GM21367 (cell line): ENCODE measurements at regions not wholly inside any gene's neighbourhood (a gene's known extent, or its start where the extent isn't known, plus 50 kb on each side); places are given as distances from the start of the nearest gene placed in this dataset.
"Not testable (repeated sequence)": the region's sequence is repeated elsewhere in the genome, so short reads cannot be mapped to it uniquely, and the experiment has no call there.

Experiments
- ATAC-seq: cut with Tn5 transposase; IDR thresholded peaks from one replicate; pipeline ENCODE4 v1.9.1; 2021; ENCODE audit not compliant: unreplicated experiment

- ATAC-seq = not testable (repeated sequence)
Measured at GRCh38 chr15:30688684-30689083, 62.8 kb downstream of the ARHGAP11B start.

DNA sequence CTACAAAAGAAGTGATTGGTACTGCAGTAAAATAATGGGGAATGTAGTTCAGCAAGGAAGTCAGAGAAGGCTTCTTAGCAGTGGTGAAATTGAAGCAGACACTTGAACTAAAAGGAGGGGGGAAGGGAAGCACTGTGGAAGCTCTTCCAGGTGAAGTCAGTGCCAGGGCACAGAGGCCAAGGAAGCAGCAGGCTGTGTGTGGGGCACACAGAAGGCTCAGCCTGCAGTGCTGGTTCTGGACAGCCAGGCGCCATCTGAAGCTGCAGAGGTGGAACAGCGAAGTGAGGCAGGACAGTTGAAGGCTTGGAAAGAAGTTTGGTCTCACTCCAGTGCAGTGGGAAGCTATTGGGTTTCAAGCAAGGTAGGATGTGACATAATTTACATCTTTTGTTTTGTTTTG lies 64.2 kb downstream of the ARHGAP11B start:
- ATAC-seq = not testable (repeated sequence)

DNA sequence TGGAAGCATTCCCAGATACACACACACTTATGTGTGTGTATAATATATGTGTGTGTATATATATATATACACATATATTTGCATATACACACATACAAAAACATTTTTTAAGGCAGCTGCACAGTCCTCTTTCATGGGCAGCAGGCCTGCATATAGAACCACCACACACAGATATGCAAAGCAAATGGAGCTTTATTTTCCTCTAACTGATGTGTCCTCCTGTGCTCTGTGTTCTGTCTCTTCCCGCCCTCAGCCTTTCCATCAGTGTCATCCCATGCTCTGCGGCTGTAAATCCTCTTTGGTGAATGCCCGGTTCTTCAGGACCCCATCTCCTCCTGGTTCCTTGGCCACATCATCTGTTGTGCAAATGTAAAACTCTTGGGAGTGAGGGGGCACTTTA lies 69.9 kb downstream of the ARHGAP11B start:
- ATAC-seq = not testable (repeated sequence)

GRCh38 chr15:30696439-30697314 lies 70.7 kb downstream of the ARHGAP11B start:
- ATAC-seq = peak; percentile 66

GRCh38 chr15:30697315-30697685 lies 71.4 kb downstream of the ARHGAP11B start:
- ATAC-seq = peak; percentile 58

- ATAC-seq = not testable (repeated sequence)
Measured at GRCh38 chr15:30700006-30700597, 74.2 kb downstream of the ARHGAP11B start.

DNA sequence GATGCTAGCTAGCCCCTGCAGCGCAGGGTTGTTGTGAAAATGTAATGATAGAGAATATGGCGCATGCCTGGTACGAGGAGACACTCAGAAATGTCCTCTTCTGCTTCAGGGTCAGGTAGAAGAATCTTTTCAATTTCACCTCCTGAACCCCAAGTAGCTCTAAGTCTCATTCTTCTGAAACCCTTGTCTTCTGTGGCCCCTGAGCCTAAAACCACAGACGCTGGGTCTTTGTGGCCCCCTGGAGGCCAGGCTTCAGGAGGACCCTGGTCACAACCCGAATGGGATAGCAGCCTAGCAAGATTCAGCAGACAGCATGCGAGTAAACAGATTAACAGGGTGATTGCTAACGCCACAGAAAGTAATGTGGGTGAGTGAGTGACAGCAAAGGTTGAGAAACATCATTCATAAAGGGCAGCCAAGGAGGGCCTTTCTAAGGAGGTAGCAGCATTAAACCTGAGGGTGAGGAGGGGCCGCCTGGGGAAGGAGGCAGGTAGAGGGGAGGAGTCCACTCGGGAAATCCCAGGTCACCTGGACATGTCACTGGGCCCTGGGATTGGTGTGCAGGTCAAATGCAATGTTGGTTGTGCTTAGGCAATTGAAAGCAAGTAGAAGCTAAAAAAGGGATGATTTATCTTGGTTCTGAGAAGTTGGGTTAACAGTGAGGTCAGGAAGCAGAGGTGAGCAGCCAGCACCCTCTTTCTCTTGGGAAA lies 82.2 kb downstream of the ARHGAP11B start:
- ATAC-seq = not testable (repeated sequence)

DNA sequence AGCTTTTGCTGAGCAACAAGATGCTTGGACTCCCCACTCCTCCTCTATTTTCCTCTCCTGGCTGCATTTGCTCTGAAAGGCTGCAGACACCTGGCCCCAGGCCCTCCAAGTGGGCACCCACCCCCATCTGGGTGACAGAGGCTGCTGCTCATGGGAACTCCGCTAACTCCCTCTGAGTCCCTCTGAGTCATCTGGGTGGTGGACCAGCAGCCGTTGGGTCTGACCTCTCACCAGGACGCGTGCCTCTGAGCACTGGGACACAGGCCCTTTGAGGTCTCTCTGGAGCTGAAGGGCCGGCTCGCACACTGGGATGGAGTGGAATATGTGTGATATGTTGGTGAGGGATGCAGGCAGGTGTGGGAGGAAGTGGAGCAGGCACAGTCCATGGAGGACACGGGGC lies 82.9 kb downstream of the ARHGAP11B start:
- ATAC-seq = not testable (repeated sequence)

- ATAC-seq = not testable (repeated sequence)
Measured at GRCh38 chr15:30718038-30718643, 92.2 kb downstream of the ARHGAP11B start.

DNA sequence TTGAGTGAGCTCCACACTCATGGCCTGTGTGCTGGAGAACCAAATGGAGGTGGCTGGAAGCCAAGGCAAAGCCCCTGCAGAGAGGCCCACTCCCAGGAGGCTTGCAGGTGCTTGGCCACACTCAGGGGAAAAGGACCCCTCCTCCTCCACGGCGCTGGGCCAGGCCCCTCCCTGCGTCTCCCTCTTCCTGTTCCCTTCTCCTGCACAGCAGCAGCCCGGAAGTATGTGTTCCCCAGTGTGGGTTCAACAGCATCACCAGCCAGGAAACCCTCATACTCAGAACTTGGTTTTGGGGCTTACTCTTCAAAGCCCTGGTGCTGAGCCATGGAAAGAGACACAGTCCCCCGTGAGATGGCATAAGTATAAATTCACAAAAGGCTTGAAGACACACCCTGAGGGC lies 93.4 kb downstream of the ARHGAP11B start:
- not testable (repeated sequence) for ATAC-seq

GRCh38 chr15:30720825-30721224 lies 94.9 kb downstream of the ARHGAP11B start:
- ATAC-seq = not testable (repeated sequence)

DNA sequence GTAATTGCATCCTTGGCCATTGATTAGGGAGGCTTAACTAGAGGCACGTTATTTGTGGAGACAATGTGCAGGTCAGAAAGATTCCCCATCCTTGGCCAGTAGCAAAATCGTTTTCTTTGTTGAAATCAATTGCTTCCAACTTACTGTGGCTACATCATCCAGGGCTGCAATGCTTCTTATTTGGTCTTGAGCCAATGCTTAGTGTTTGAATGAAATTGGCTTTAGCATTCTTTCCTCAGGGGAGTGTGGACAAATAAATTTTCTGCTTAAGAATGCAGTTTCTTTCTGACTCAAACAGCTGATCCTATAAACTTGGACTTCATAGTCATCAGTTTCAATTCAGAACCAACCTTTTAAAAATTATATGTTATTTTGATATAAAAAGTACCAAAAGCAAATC lies 95.6 kb downstream of the ARHGAP11B start:
- ATAC-seq = not testable (repeated sequence)

DNA sequence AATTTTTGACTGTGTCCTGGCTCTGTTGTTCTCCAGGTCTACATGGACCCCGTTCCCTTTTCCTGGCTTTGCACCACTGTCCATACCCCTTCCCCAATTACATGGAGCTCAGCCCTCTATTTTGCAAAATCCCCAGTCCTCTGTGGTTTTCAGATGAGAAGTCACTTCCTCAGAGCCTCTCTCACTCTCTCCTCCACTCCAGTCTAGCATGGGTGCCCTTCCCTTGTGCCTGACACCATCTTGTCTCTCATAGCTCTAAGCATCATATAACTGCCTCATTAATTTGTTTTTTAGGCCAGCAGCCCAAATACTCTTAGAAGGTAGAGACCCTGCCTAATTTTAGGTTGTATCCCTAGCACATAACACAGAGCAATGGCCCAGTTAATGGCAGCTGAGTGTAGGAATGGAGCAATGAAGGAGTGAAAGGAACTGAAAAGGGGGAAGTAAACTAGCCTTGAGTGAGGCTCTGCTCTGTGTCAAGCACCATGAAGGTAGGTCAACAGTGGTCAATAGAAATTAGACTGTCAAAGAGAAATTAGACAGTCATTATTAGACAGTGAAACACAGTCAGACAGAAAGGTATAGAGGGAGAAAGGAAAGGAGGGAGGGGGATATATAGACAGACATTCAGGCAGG lies 97.7 kb downstream of the ARHGAP11B start:
- not testable (repeated sequence) for ATAC-seq

DNA sequence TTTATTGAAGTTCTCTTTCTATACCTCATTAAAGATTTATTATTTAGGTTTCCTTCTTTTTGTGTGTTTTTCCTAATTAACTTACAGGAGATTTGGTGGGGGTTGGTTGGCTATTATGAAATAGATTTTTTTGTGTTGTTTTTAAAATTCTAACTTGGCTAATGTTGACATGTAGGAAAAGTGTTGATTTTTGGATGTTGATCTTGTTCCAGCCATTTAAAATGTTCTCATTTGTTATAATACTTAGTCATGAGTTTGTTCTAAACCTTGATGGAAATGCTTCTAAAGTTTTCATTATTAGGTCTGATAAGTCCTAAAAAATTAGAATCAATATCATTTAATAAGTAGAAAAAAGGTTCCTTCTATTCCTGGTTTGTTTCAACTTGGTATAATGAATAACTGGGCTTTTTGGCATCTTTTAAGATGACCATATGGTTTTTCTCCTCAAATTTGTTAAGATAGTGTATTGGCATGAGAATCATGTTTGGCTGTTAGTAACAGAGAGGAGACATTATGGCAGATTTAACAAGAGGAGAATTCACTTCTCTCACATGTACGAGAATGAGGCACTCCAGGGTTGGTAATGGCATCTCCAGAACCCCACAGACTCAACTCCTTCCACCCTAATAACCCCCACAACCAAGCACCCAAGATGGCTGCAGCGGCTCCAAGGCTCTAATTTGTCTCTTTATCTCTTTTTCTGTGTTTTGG lies 104.1 kb downstream of the ARHGAP11B start:
- not testable (repeated sequence) for ATAC-seq

DNA sequence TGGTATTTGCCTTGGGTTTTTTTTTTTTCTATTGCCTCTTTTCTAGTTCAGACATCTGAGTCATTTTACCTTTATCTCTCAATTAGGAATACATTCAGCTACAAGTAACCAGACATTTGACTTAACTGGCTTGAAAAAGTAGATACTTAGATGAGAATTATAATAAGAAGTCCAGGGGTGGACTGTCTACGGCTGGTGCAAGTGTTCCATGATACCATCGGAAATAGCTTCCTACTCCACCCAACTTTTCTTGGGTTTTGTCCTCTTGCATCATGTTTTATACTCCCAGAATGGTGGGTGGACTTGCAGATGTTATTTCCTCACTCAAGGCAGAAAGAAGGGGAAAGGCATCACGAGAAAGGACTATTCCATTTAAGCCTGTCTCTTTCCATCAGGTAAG lies 104.7 kb downstream of the ARHGAP11B start:
- not testable (repeated sequence) for ATAC-seq

DNA sequence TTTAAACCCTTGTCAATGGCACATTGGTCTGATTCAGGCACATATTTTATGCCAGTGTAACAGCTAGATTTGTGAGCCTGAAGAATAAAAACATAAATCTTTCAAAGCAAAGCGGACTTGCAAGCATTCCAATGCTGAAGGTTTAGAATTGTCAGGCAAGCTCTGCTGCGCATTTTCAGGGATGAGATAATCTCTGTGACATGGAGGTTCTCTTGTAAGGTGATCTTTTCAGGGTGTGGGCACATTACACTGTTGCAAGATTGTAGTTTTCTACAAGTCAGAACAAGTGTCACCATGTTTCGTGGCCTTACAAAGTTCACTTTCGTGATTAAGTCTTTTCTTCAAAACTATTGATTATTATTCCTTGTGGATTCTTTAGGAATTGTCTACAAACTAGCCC lies 106.2 kb downstream of the ARHGAP11B start:
- not testable (repeated sequence) for ATAC-seq

- ATAC-seq = not testable (repeated sequence)
Measured at GRCh38 chr15:30735884-30736564, 110.1 kb downstream of the ARHGAP11B start.

GRCh38 chr15:30742796-30743195 lies 116.9 kb downstream of the ARHGAP11B start:
- ATAC-seq = not testable (repeated sequence)

- not testable (repeated sequence) for ATAC-seq
Measured at GRCh38 chr15:30749048-30749447, 123.1 kb downstream of the ARHGAP11B start.
